ENCODE measurements at regions not wholly inside any gene's neighbourhood (a gene's known extent, or its start where the extent isn't known, plus 50 kb on each side); places are given as distances from the start of the nearest gene placed in this dataset.

- TF ChIP-seq CTCF (IDR thresholded peaks at IDR 0.05; ENCODE audit: low read depth, low read length, missing input control) (peak; percentile 36), YY1 (IDR thresholded peaks at IDR 0.05) (no peak), SP1 (IDR thresholded peaks at IDR 0.05) (no peak), EGR1 (IDR thresholded peaks at IDR 0.05; ENCODE audit: low read depth in 2 of 2) (no peak), ZBTB33 (IDR thresholded peaks at IDR 0.05) (no peak), GABPA (IDR thresholded peaks at IDR 0.05 in 1 of 2, conservative IDR thresholded peaks at IDR 0.05 in 1 of 2) (no peak), ATF3 (IDR thresholded peaks at IDR 0.05) (no peak)
Observed at GRCh38 chr1:238951809-238952208, 434.6 kb upstream of the CHRM3 start.
